D721Med (cell line): ENCODE measurements at regions not wholly inside any gene's neighbourhood (a gene's known extent, or its start where the extent isn't known, plus 50 kb on each side); places are given as distances from the start of the nearest gene placed in this dataset.

Experiments used
- DNase-seq: peaks from one replicate; pipeline ENCODE4 v3.0.0; 2011; ENCODE audit warnings: low spot score; ENCODE audit not compliant: insufficient read length
- FAIRE-seq: peaks from 2 replicates; lab custom pipeline; 2011; peaks lifted over from hg19 to GRCh38; lab: Jason Lieb, UNC
- TF ChIP-seq, protein P1 (sequence below): IDR thresholded peaks from 2 replicates; pipeline ENCODE4 v1.5.1; 2012; ENCODE audit warnings: mild to moderate bottlenecking, control low read depth; ENCODE audit not compliant: insufficient read depth; ENCODE audit errors: missing control alignments

DNA sequence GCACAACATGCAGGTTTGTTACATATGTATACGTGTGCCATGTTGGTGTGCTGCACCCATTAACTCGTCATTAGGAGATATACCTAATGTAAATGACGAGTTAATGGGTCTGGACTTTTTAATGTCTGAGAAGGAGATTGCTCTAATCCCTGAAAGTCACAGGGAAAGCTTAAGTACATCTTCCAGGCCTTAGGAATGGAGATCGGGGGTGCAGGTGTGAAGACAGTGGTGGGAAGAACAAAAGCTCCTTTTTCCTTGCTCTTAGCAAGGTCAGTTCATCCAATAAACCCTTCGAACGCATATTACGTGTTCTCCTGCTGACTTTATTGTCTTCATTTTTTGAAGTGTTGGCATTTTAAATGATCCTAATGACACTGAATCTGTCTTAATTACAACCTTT, 50.8 kb upstream of the LAMA1 start:
- TF ChIP-seq, protein P1, sequence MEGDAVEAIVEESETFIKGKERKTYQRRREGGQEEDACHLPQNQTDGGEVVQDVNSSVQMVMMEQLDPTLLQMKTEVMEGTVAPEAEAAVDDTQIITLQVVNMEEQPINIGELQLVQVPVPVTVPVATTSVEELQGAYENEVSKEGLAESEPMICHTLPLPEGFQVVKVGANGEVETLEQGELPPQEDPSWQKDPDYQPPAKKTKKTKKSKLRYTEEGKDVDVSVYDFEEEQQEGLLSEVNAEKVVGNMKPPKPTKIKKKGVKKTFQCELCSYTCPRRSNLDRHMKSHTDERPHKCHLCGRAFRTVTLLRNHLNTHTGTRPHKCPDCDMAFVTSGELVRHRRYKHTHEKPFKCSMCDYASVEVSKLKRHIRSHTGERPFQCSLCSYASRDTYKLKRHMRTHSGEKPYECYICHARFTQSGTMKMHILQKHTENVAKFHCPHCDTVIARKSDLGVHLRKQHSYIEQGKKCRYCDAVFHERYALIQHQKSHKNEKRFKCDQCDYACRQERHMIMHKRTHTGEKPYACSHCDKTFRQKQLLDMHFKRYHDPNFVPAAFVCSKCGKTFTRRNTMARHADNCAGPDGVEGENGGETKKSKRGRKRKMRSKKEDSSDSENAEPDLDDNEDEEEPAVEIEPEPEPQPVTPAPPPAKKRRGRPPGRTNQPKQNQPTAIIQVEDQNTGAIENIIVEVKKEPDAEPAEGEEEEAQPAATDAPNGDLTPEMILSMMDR, result no peak
- DNase-seq (no peak), FAIRE-seq (peak; percentile 60)
